ENCODE measurements at regions not wholly inside any gene's neighbourhood (a gene's known extent, or its start where the extent isn't known, plus 50 kb on each side); places are given as distances from the start of the nearest gene placed in this dataset.

DNA sequence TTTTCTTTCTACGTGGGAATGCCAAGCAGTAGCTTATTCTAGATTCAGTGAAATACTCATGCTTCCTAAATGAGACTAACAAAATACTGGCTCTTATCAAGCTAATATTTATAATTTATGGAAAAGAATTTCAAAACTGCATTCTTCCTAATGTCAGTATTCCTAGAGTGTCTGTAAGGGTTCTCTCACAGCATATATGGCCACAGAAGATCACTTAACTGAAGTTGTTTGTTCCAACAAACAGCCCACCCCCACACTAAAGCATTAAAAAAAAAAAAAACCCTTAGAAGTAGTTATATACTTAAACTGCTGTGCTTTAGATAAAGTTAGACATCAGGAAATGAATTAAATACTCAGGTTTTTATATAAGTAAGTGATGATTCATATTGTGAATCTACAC is 247.7 kb upstream of the HSF2 start:
- Mint-ChIP-seq H3K9me3 (ENCODE audit: unreplicated experiment) (no peaks in the 10 kb centered on the region), H3K4me3 (ENCODE audit: unreplicated experiment) (no peak overlapping the region), H3K36me3 (ENCODE audit: unreplicated experiment) (no peaks in the 10 kb centered on the region), H3K4me1 (ENCODE audit: unreplicated experiment) (no peaks in the 10 kb centered on the region), H3K27me3 (ENCODE audit: unreplicated experiment) (peaks cover 42% of the 10 kb centered on the region), H3K27ac (ENCODE audit: unreplicated experiment) (no peak overlapping the region)
- no peak for DNase-seq (ENCODE audit: extremely low spot score, unreplicated experiment)
- TF ChIP-seq, protein P1, sequence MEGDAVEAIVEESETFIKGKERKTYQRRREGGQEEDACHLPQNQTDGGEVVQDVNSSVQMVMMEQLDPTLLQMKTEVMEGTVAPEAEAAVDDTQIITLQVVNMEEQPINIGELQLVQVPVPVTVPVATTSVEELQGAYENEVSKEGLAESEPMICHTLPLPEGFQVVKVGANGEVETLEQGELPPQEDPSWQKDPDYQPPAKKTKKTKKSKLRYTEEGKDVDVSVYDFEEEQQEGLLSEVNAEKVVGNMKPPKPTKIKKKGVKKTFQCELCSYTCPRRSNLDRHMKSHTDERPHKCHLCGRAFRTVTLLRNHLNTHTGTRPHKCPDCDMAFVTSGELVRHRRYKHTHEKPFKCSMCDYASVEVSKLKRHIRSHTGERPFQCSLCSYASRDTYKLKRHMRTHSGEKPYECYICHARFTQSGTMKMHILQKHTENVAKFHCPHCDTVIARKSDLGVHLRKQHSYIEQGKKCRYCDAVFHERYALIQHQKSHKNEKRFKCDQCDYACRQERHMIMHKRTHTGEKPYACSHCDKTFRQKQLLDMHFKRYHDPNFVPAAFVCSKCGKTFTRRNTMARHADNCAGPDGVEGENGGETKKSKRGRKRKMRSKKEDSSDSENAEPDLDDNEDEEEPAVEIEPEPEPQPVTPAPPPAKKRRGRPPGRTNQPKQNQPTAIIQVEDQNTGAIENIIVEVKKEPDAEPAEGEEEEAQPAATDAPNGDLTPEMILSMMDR (IDR thresholded peaks at IDR 0.05) = no peak

DNA sequence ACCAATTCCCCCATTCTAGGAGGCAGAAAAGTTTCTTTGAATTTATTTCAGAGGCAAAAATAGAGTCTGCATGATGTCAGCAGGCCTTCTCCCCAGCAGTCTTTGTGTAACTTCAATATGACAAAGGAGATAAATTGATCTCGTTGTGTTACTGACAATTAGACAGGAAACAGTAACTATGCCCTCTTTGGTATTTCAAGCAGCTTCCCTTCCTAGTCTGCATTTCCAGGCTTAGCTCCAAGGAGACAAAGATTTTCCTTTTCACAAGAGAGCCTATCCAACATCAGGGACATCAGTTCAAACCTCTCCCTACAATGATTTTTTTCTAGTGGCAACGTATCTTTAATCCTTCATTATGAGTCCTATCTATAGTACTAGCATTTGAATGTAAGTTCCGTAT is 245.9 kb upstream of the HSF2 start:
- no peaks in the 10 kb centered on the region for H3K4me1 Mint-ChIP-seq (ENCODE audit: unreplicated experiment)
- no peaks in the 10 kb centered on the region for H3K9me3 Mint-ChIP-seq (ENCODE audit: unreplicated experiment)
- H3K4me3 Mint-ChIP-seq (ENCODE audit: unreplicated experiment) = no peak overlapping the region
- no peak overlapping the region for H3K27ac Mint-ChIP-seq (ENCODE audit: unreplicated experiment)
- no peak for DNase-seq (ENCODE audit: extremely low spot score, unreplicated experiment)
- H3K27me3 Mint-ChIP-seq (ENCODE audit: unreplicated experiment) = peaks cover 31% of the 10 kb centered on the region
- no peaks in the 10 kb centered on the region for H3K36me3 Mint-ChIP-seq (ENCODE audit: unreplicated experiment)
- TF ChIP-seq, protein P1 (IDR thresholded peaks at IDR 0.05) = no peak

DNA sequence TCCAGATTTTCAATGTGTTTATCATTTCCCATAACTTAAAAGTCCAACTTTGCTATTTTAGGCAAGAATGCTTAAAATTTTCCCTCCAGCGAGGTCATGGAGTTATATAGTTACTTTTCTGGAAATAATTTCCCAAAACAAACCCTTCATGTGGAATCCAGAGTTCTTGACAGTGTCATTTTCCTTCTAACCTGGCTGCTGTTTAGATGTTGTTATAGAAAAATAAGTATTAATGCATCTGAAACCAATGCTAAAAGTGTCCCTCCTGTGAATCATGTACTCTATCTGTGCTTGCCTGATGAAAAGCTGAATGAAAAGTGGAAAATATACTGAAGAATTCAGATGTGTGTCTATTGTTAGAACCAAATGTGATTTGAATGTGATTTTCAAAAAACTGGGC is 245.3 kb upstream of the HSF2 start:
- no peak overlapping the region for H3K27ac Mint-ChIP-seq (ENCODE audit: unreplicated experiment)

DNA sequence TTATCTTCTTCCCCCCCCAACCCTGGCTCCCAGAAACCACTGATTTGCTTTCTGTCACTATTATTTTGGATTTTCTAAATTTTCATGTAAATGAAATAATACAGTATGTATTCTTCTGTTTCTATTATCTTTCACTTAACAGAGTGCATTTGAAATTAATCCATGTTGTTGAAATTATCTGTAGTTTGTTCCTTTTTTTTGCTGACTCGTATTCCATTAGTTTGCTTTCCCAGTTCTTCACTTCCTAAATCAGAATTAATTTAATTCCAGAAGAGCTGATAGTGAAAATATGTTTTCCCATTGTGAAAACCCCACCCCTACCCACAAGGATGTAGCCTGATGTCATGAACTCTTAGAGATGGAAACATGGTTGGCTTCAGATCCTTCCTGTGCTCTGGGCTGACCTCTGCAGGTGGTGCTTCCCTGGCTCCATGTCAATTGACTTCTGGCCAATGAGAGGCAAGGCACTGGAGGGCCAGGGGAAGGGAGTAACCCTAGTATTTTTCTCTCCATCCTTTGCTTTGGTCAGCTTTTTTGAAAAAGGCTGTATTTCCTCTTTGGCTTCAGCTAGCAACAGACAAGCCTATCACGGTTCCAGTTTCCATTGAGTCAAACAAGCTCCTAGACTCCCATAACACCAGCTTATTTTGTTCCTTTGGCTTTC is 244.4 kb upstream of the HSF2 start:
- Mint-ChIP-seq H3K36me3 (ENCODE audit: unreplicated experiment) (no peaks in the 10 kb centered on the region), H3K4me3 (ENCODE audit: unreplicated experiment) (no peak overlapping the region), H3K27me3 (ENCODE audit: unreplicated experiment) (peaks cover 26% of the 10 kb centered on the region)

More for the DNA sequence above, 245.3 kb upstream of the HSF2 start:
- DNase-seq (ENCODE audit: extremely low spot score, unreplicated experiment) = no peak
- H3K9me3 Mint-ChIP-seq (ENCODE audit: unreplicated experiment) = no peaks in the 10 kb centered on the region
- no peaks in the 10 kb centered on the region for H3K4me1 Mint-ChIP-seq (ENCODE audit: unreplicated experiment)
- TF ChIP-seq, protein P1 (IDR thresholded peaks at IDR 0.05) = no peak
- H3K27me3 Mint-ChIP-seq (ENCODE audit: unreplicated experiment) = peaks cover 28% of the 10 kb centered on the region
- H3K4me3 Mint-ChIP-seq (ENCODE audit: unreplicated experiment) = no peak overlapping the region
- H3K36me3 Mint-ChIP-seq (ENCODE audit: unreplicated experiment) = no peaks in the 10 kb centered on the region

DNA sequence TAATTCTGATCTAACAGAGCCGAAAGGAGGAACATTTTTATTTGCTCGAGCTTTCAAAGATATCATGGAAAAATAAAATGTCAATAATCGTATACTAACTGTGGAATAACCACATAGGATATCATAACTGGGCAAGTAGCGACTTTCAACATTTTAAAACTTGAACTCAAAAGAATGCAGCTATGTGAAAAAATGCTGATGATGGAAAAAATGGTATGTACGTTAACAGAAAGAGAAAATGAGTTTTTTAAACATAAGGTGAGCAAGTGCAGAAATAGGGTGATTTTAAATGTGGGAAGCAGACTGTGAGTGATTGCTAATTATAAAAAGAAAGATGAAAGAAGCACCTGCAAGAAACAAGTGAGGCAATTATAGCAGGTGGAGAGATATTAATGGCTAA is 238.3 kb upstream of the HSF2 start:
- H3K4me3 Mint-ChIP-seq (ENCODE audit: unreplicated experiment) = no peak overlapping the region
- H3K4me1 Mint-ChIP-seq (ENCODE audit: unreplicated experiment) = no peaks in the 10 kb centered on the region
- TF ChIP-seq, protein P1 (IDR thresholded peaks at IDR 0.05) = no peak
- no peaks in the 10 kb centered on the region for H3K36me3 Mint-ChIP-seq (ENCODE audit: unreplicated experiment)
- DNase-seq (ENCODE audit: extremely low spot score, unreplicated experiment) = no peak
- no peaks in the 10 kb centered on the region for H3K9me3 Mint-ChIP-seq (ENCODE audit: unreplicated experiment)
- H3K27me3 Mint-ChIP-seq (ENCODE audit: unreplicated experiment) = peaks cover 8% of the 10 kb centered on the region
- no peak overlapping the region for H3K27ac Mint-ChIP-seq (ENCODE audit: unreplicated experiment)

More for the DNA sequence above, 244.4 kb upstream of the HSF2 start:
- Mint-ChIP-seq H3K4me1 (ENCODE audit: unreplicated experiment) (no peaks in the 10 kb centered on the region), H3K27ac (ENCODE audit: unreplicated experiment) (no peak overlapping the region), H3K9me3 (ENCODE audit: unreplicated experiment) (no peaks in the 10 kb centered on the region)
- TF ChIP-seq, protein P1 (IDR thresholded peaks at IDR 0.05) = no peak
- no peak for DNase-seq (ENCODE audit: extremely low spot score, unreplicated experiment)
